RWPE1 (cell line): ENCODE measurements at regions not wholly inside any gene's neighbourhood (a gene's known extent, or its start where the extent isn't known, plus 50 kb on each side); places are given as distances from the start of the nearest gene placed in this dataset.
A peak's percentile ranks its signal among the peaks of the same experiment; 100 is the strongest.

Experiments
- CTCF ChIA-PET: fragments of 350-600 bp; sonication (Branson Sonifier 250); formaldehyde crosslinking; extraction: SDS; loops from one replicate; lab custom pipeline; 2021; lab: Yijun Ruan, JAX
- POLR2A ChIA-PET: fragments of 400-600 bp; formaldehyde crosslinking; extraction: SDS; loops from one replicate; lab custom pipeline; 2020; ENCODE audit warnings: antibody characterized with exemption; ENCODE audit not compliant: low non-redundant PET; lab: Yijun Ruan, JAX
- DNase-seq: peaks from one replicate; pipeline ENCODE4 v3.0.0; 2012; ENCODE audit warnings: low spot score
- H3K27ac ChIP-seq: fragments of 450-650 bp; 2 replicates; pipeline ENCODE4 v1.5.1; 2017
- CTCF ChIP-seq: fragments of 450-650 bp; conservative IDR thresholded peaks from 2 replicates; pipeline ENCODE4 v1.5.1; 2017; ENCODE audit warnings: low read depth, mild to moderate bottlenecking

GRCh38 chr15:57767481-57767880 is 61.0 kb downstream of the POLR2M start:
- ChIA-PET POLR2A (no interaction called here), CTCF (interaction anchor here (1.1 kb wide), 1 partner anchor 35 kb away, joined by 3 read pairs; no protein-coding TSS in a partner anchor)
- TF ChIP-seq CTCF, result no peak
- H3K27ac ChIP-seq, result no peak overlapping the region
- DNase-seq, result no peak

- POLR2A ChIA-PET, result no interaction called here
- no peak for DNase-seq
- no peak for TF ChIP-seq CTCF
Measured at GRCh38 chr15:57769266-57769665, 62.8 kb downstream of the POLR2M start.

GRCh38 chr15:57770495-57770894 is 64.0 kb downstream of the POLR2M start:
- ChIA-PET CTCF (interaction anchor here (0.5 to 1.0 kb wide), 3 partner anchors 24 to 91 kb away, joined by 3 to 4 read pairs (median 3); no protein-coding TSS in a partner anchor), POLR2A (no interaction called here)
- H3K27ac ChIP-seq, result no peak overlapping the region
- no peak for DNase-seq
- TF ChIP-seq CTCF, result no peak

More at GRCh38 chr15:57769266-57769665, 62.8 kb downstream of the POLR2M start:
- no peak overlapping the region for H3K27ac ChIP-seq
- CTCF ChIA-PET, result interaction anchor here (0.6 kb wide), 1 partner anchor 11 kb away, joined by 3 read pairs; no protein-coding TSS in a partner anchor

- TF ChIP-seq CTCF, result no peak
- no peak overlapping the region for H3K27ac ChIP-seq
- DNase-seq, result peak; percentile 35
- CTCF ChIA-PET, result no interaction called here
- POLR2A ChIA-PET, result no interaction called here
Measured at GRCh38 chr15:57772223-57772957, 65.9 kb downstream of the POLR2M start.

GRCh38 chr15:57773051-57773450 is 66.5 kb downstream of the POLR2M start:
- H3K27ac ChIP-seq, result no peak overlapping the region
- ChIA-PET CTCF (no interaction called here), POLR2A (no interaction called here)
- no peak for DNase-seq
- TF ChIP-seq CTCF, result no peak

- DNase-seq, result no peak
- H3K27ac ChIP-seq, result no peak overlapping the region
- ChIA-PET CTCF (no interaction called here), POLR2A (no interaction called here)
- no peak for TF ChIP-seq CTCF
Measured at GRCh38 chr15:57777003-57777402, 70.5 kb downstream of the POLR2M start.
